Endothelial cell of umbilical vein (primary cell): ENCODE measurements at regions not wholly inside any gene's neighbourhood (a gene's known extent, or its start where the extent isn't known, plus 50 kb on each side); places are given as distances from the start of the nearest gene placed in this dataset.

ENCODE experiments used
- BruUV-seq: library from RNA; stranded (reverse); fragments of 400-500 nt; replicated peaks from 2 replicates; lab custom pipeline; 2021; lab: Mats Ljungman, UMichigan
- CTCF ChIA-PET: fragments of 300-600, 350-600 bp; sonication (Branson Sonifier 250); formaldehyde crosslinking; loops from one replicate; lab custom pipeline; 2021; ENCODE audit warnings: antibody characterized with exemption, inconsistent platforms; lab: Charles Lee
- POLR2A ChIA-PET: fragments of 300-600, 350-600 bp; sonication (Branson Sonifier 250); formaldehyde crosslinking; loops from one replicate; lab custom pipeline; 2021; ENCODE audit warnings: antibody characterized with exemption, inconsistent platforms; lab: Charles Lee
- DNase-seq: peaks from one replicate; pipeline ENCODE4 v3.0.0-alpha.2; 2011; ENCODE audit warnings: low read depth, low spot score
- FAIRE-seq: peaks from 2 replicates; lab custom pipeline; 2011; peaks lifted over from hg19 to GRCh38; lab: Jason Lieb, UNC
- H2AFZ ChIP-seq: 2 replicates; pipeline ENCODE4 v1.6.0; 2012; ENCODE audit warnings: low read depth, low read length, control low read depth, inconsistent platforms
- H3K27ac ChIP-seq: 2 replicates; pipeline ENCODE4 v1.5.1; 2011; ENCODE audit warnings: low read depth, mild to moderate bottlenecking, control low read depth, low read length, moderate library complexity; ENCODE audit not compliant: insufficient read depth
- H3K27me3 ChIP-seq, 2 experiments: 2 replicates each; pipeline versions ENCODE4 v1.6.0 to v1.6.1; 2011; ENCODE audit warnings: low read length in 2 of 2, mixed read lengths in 1 of 2; ENCODE audit not compliant: control insufficient read depth in 2 of 2, insufficient read depth in 2 of 2
- H3K36me3 ChIP-seq, 2 experiments: 2 replicates in 1 of 2; 3 replicates in 1 of 2; pipeline ENCODE4 v1.5.1; 2011; ENCODE audit warnings: low read length in 2 of 2, mild to moderate bottlenecking in 1 of 2, moderate library complexity in 1 of 2; ENCODE audit not compliant: control insufficient read depth in 2 of 2, insufficient read depth in 2 of 2; ENCODE audit errors: extremely low read depth in 1 of 2
- H3K4me1 ChIP-seq: 3 replicates; pipeline ENCODE4 v1.5.1; 2011; ENCODE audit warnings: mild to moderate bottlenecking, low read length; ENCODE audit not compliant: control insufficient read depth, insufficient read depth; ENCODE audit errors: extremely low read depth
- H3K4me2 ChIP-seq: 2 replicates; pipeline ENCODE4 v1.6.1; 2011; ENCODE audit warnings: low read length, control low read depth, mixed read lengths; ENCODE audit not compliant: insufficient read depth
- H3K4me3 ChIP-seq, 3 experiments: fragments of 200-600 bp in 1 of 3; sonication (generic), shearing (Covaris generic) in 1 of 3; replicated peaks in 1 of 3; 2 replicates each; pipeline ENCODE4 v1.5.1; 2011 to 2016; ENCODE audit warnings: control low read depth in 3 of 3, low read length in 3 of 3, mild to moderate bottlenecking in 2 of 3, inconsistent platforms in 1 of 3, low read depth in 1 of 3, moderate library complexity in 1 of 3; ENCODE audit not compliant: insufficient read depth in 1 of 3
- H3K79me2 ChIP-seq: 2 replicates; pipeline ENCODE4 v1.6.0; 2012; ENCODE audit warnings: low read length, inconsistent platforms; ENCODE audit not compliant: control insufficient read depth, insufficient read depth
- H3K9ac ChIP-seq: replicated peaks from 2 replicates; pipeline ENCODE3; 2011; ENCODE audit warnings: low read length, control low read depth; ENCODE audit not compliant: insufficient read depth; ENCODE audit errors: extremely low read depth
- H3K9me1 ChIP-seq: replicated peaks from 3 replicates; pipeline ENCODE4 v1.6.0; 2011; ENCODE audit warnings: mild to moderate bottlenecking, low read length; ENCODE audit not compliant: control insufficient read depth, insufficient read depth; ENCODE audit errors: extremely low read depth
- H3K9me3 ChIP-seq: replicated peaks from 2 replicates; pipeline ENCODE4 v1.5.1; 2012; ENCODE audit warnings: low read length, inconsistent platforms; ENCODE audit not compliant: control insufficient read depth, insufficient read depth
- H4K20me1 ChIP-seq: replicated peaks from 2 replicates; pipeline ENCODE3; 2011; ENCODE audit warnings: mild to moderate bottlenecking, low read length; ENCODE audit not compliant: control insufficient read depth, insufficient read depth; ENCODE audit errors: extremely low read depth
- CTCF ChIP-seq, 2 donors: IDR thresholded peaks; 1 replicate in 1 of 2; 2 replicates in 1 of 2; pipeline ENCODE4 v1.5.1; 2011; ENCODE audit warnings: low read length in 2 of 2, mild to moderate bottlenecking in 2 of 2, moderate library complexity in 2 of 2, control low read depth in 1 of 2, inconsistent platforms in 1 of 2, low read depth in 1 of 2; ENCODE audit not compliant: insufficient read depth in 1 of 2; ENCODE audit errors: extremely low read depth in 1 of 2
- EZH2 ChIP-seq: IDR thresholded peaks from 2 replicates; pipeline ENCODE4 v1.6.1; 2012; ENCODE audit warnings: borderline replicate concordance, low read depth, mild to moderate bottlenecking, moderate library complexity, low read length, inconsistent platforms; ENCODE audit not compliant: severe bottlenecking
- FOS ChIP-seq: IDR thresholded peaks from 2 replicates; pipeline ENCODE4 v1.6.1; 2011; ENCODE audit warnings: mild to moderate bottlenecking, low read length, moderate library complexity, borderline replicate concordance; ENCODE audit not compliant: insufficient read depth
- GATA2 ChIP-seq: IDR thresholded peaks from 2 replicates; pipeline ENCODE4 v1.7.0; 2011; ENCODE audit warnings: low read depth, mild to moderate bottlenecking, moderate library complexity, mixed read lengths, low read length; ENCODE audit not compliant: insufficient read length, insufficient read depth
- JUN ChIP-seq: IDR thresholded peaks from 2 replicates; pipeline ENCODE4 v1.6.1; 2011; ENCODE audit warnings: borderline replicate concordance, low read depth; ENCODE audit not compliant: insufficient read length, insufficient read depth
- MYC ChIP-seq: IDR thresholded peaks from one replicate; pipeline ENCODE4 v1.6.1; 2011; ENCODE audit warnings: mild to moderate bottlenecking, low read depth, low read length
- POLR2A ChIP-seq: IDR thresholded peaks from 2 replicates; pipeline ENCODE4 v1.6.1; 2012; ENCODE audit warnings: low read depth, mild to moderate bottlenecking, control low read depth, low read length
- POLR2AphosphoS5 ChIP-seq: IDR thresholded peaks from 2 replicates; pipeline ENCODE4 v1.6.1; 2012; ENCODE audit warnings: low read depth, mild to moderate bottlenecking, control low read depth, low read length, moderate library complexity; ENCODE audit not compliant: insufficient read depth
- dilution Hi-C: fragments of 300-500 bp; cut with MboI; formaldehyde crosslinking; loops from one replicate; pipeline ENCODE4 v1.15.0; 2019; ENCODE audit warnings: low sequenced_read_pairs; ENCODE audit not compliant: extremely low pct_ligation_motif_present
- intact Hi-C: fragments of 100-400 bp; cut with micrococcal nuclease; formaldehyde crosslinking; loops from one replicate; pipeline ENCODE4 v1.10.0; 2022

- no peak for DNase-seq
- Histone ChIP-seq H3K27me3 (no peaks in the 10 kb centered on the region), H3K79me2 (no peaks in the 10 kb centered on the region), H3K9ac (no peak overlapping the region), H2AFZ (no peak overlapping the region), H3K36me3 (no peaks in the 10 kb centered on the region), H3K9me1 (no peaks in the 10 kb centered on the region), H3K4me1 (no peaks in the 10 kb centered on the region), H4K20me1 (no peaks in the 10 kb centered on the region), H3K4me2 (no peak overlapping the region), H3K9me3 (no peaks in the 10 kb centered on the region), H3K4me3 (no peak overlapping the region), H3K27ac (no peak overlapping the region)
- dilution Hi-C loops (no loop called here), intact Hi-C loops (no loop called here)
- FAIRE-seq, result no peak
- ChIA-PET CTCF (no interaction called here), POLR2A (no interaction called here)
- BruUV-seq, result no TSS peak
- TF ChIP-seq GATA2, result no peak
- no peak for TF ChIP-seq FOS
- no peak for TF ChIP-seq POLR2AphosphoS5
- no peak for TF ChIP-seq POLR2A
- TF ChIP-seq JUN, result no peak
- TF ChIP-seq CTCF (IDR thresholded peaks at IDR 0.05; ENCODE audit: extremely low read depth in 1 of 2, insufficient read depth in 1 of 2, low read depth in 1 of 2, low read length in 2 of 2), result no peak
- no peak for TF ChIP-seq EZH2
- no peak for TF ChIP-seq MYC
These were observed 934.6 kb upstream of the PCDH10 start for GRCh38 chr4:132214519-132214918.
